NCI-H146 treated with DMSO at 0.1 percent for 48 hours (cell line): ENCODE measurements at regions not wholly inside any gene's neighbourhood (a gene's known extent, or its start where the extent isn't known, plus 50 kb on each side); places are given as distances from the start of the nearest gene placed in this dataset.
"Not testable (repeated sequence)": the region's sequence is repeated elsewhere in the genome, so short reads cannot be mapped to it uniquely, and the experiment has no call there.

Source experiments
- DNase-seq: peaks from one replicate; lab custom pipeline; 2025; ENCODE audit not compliant: unreplicated experiment; lab: John Stamatoyannopoulos, UW

DNA sequence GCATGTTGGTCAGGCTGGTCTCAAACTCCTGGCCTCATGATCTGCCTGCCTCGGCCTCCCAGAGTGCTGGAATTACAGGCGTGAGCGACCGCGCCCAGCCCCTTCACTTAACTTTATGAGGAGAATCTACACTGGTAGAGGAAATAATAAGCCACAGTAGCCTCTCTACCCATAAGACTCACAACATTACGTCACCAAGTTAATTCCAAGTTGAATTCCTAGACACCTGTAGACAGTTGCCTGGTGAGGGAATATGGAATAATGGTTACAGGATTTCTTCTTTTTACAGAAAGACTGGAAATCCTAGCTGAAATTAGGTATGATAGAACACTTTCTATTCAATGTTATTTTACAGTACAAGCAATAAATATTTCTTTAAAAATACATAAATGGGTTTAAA is 854.5 kb upstream of the EYS start:
- no peak for DNase-seq

DNA sequence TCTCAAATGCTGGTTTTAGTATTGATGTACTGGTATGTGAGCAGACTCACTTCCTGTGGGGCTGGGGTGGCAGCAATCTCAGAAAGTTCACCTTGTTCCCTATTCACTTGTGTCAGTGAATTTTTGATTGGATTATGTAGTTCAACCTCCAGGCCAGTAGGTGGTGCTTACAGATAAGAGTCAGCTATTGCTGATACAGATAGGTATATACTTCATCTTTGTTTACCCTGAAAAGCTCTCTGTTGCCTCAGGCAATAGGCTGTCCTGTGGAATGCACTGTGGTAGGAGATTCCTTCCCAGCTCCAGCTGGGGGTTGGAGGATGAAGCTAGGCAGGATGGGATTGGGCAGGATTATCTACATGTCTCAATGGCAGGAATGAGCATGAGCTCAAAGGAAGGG is 851.2 kb upstream of the EYS start:
- no peak for DNase-seq

DNA sequence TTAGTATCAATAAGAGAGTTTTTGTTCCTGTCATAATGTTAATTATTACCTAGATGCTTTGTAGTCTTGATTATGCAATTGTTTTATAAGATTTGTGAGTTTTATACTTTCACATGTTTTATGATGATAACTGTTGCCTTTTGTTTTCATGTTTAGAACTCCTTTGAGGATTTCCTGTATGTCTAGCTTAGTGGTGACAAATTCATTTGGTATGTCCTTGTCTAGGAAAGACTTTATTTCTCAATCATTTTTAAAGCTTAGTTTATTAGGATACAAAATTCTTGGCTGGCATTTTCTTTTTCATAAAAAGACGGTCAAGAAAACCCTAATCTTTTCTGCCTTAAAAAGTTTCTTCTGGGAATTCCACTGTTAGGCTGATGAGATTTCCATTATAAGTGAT is 849.9 kb upstream of the EYS start:
- DNase-seq, result no peak

DNA sequence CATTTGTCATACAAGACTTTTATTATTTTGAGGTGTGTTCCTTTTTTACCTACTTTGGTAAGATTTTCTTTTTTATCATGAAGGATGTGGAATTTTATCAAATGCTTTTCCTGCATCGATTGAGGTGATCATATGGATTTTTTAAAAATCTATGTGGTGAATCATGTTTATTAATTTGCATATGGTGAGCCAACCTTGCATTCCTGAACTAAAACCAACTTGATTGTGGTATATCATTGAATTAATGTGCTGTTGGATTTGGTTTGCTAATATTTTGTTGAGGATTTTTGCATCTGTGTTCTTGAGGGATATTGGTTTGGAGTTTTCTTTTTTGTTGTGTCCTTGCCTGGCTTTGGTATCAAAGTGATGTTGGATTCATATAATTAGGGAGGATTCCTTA is 848.1 kb upstream of the EYS start:
- no peak for DNase-seq

DNA sequence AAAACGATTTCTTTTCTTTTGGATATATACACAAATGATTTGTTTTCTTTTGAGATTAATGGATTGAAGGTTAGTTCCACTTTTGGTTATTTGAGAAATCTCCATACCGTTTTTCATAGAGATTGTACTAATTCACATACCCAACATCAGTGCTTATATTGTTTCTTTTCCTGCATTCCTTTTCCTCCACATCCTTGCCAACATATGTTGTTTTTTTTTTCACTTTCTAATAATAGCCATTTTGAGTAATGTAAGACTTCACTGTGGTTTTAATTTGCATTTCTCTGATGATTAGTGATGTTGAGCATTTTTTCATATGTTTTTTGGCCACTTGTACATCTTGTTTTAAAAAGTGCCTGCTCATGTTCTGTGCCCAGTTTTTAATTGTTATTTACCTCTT is 846.4 kb upstream of the EYS start:
- no peak for DNase-seq

DNA sequence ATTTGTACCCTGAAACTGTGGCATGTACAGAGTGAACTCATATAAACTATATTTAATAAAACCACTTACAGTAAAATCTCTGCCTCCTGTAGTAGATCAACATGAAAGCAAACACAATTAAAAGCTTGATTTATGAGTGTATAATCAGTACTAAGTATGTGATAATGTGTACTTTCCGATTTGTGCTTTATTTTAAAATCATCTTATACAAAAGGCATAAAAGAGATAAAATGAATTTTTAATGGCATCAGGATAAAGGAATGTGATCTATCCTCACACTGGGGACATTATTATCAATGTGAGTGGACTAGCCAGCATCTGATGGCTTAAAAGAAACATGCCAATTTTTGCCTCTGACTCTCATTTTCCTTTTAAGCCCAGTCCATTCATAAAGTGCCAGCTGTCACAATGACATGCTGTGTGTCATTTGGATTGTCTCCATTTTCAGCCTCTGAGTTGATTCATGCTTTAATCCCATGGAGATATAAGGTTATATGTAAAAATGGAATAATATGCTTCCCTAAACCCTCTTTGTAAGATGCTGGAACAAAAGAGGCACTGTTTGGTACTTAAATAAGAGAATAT is 831.6 kb upstream of the EYS start:
- DNase-seq, result no peak

DNA sequence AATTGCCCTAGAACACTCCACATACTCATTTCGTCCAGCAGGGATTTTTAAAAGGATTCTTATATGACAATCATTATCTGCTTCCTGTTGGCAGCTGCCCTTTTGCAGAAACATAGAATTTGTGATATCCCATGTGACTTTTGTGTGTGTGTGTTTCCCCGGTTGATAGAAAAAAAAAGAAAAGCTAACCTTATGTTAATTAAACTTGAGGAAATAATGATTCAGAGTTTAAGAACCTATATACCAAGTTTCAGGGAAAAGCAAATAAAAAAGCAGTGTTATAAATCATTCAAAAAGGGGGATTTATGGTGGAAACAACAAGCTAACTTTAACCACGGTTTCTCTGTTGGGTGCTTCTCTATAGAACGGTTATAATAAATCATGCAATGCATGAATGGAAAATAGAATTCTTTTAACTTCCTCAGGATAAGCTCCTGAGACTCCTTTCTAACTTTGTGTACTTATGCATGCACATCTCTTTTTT is 826.9 kb upstream of the EYS start:
- no peak for DNase-seq

DNA sequence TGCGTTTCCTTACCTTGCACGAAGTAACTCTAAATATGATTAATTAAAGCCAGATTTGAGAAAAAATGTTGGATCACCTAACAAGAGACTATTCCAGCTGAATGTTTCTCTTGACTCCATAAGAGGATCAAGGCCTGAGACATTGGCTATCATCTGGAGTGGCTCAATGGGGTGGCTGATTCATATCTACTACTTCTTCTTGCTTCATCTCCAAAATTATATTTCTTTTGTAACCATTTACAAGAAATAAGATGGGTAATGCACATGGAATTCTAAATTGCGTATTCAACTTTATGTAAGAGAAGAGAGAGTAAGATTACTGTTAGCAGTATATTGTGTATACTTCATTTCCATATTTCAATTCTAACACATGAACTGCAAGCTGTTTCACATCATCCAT is 819.0 kb upstream of the EYS start:
- no peak for DNase-seq

DNA sequence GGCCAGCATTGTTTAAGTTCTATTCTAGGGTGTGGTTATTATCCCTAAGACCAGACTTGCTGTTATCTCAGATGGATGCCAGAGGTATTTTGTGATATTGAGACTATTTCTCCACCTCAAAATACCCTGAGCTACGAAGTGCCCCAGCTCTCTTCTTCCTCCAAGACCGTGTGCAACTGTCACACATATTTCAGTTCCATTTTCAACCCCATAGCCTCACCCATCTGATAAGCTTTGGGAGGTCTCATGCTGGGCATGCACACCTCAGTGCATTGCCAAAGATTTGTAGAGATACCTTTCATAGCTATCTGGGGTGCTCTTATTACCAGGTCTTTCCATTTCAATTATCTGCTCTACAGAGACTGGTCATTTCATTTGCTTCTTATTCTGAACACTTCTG is 815.8 kb upstream of the EYS start:
- no peak for DNase-seq

DNA sequence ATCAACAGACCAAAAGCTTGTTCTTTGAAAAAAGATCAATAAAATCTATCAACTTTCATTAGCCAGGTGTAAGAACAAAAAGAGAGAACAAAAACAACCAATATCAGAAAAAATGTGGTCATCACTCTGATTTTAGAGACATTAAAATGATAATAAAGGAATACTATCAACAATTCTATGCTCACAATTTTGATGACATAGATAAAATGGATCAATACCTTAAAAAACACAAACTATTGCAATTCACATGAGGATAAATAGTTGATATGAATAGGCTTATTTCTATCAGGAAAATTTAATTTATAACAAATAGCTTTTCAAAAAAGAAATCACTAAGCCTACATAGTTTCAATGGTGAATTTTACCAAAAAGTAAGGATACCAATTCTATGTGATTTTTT is 809.4 kb upstream of the EYS start:
- no peak for DNase-seq

DNA sequence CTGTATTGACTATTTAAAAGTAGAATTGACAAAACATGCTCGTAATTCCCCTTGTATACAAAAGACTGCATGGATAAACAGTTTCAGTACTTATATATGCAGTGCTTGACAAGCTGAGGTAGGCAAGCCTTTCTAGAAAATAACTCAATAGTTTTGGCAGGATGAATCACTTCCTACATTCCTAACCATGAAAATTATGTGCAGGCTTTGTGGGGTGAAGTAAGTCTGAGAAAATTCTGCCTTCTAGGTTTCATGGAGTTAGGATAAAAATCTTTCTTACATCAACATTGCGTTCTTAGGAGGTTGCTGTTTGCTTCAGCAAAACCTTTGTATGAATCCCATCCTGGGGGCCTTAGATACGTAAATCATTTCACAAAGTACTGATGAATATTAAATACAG is 801.4 kb upstream of the EYS start:
- no peak for DNase-seq

DNA sequence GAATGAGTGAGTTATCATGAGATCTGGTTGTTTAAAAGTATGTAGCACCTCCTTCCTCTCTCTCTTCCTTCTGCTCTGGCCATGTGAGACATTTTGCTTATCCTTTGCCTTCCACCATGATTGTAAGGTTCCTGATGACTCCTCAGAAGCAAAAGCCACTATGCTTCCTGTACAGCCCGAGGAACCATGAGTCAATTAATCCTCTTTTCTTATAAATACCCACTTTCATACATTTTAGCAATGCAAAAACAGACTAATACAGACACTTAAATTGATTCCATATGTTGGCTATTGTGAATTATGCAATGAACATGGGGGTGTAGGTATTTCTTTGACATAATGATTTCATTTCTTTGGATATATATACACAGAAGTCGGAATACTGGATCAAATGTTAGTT is 792.8 kb upstream of the EYS start:
- no peak for DNase-seq

DNA sequence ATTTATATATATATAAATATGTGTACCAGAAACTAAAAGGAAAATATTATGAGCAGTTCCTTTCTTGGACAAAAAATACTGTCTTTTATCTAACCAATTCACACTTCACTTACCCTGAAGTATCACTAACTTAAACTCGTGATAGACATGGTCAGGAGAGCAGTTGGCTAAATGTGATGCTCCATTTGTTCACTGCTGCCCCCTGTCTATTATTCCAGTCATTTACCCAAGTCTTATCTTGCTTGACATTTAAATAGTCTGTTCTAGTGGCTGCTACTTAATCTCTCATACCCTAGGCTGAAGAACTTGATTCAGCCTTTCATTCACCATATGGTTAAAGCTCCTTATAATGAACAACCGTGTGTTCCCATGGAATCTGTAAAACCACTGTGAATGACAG is 789.6 kb upstream of the EYS start:
- no peak for DNase-seq

DNA sequence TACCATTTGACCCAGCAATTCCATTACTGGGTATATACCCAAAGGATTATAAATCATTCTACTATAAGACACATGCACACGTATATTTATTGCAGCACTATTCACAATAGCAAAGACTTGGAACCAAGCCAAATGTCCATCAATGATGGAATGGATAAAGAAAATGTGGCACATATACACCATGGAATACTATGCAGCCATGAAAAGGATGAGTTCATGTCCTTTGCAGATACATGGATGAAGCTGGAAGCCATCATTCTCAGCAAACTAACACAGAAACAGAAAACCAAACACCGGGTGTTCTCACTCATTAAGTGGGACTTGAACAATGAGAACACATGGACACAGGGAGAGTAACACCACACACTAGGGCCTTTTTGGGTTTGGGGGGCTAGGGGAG is 787.6 kb upstream of the EYS start:
- DNase-seq, result not testable (repeated sequence)

DNA sequence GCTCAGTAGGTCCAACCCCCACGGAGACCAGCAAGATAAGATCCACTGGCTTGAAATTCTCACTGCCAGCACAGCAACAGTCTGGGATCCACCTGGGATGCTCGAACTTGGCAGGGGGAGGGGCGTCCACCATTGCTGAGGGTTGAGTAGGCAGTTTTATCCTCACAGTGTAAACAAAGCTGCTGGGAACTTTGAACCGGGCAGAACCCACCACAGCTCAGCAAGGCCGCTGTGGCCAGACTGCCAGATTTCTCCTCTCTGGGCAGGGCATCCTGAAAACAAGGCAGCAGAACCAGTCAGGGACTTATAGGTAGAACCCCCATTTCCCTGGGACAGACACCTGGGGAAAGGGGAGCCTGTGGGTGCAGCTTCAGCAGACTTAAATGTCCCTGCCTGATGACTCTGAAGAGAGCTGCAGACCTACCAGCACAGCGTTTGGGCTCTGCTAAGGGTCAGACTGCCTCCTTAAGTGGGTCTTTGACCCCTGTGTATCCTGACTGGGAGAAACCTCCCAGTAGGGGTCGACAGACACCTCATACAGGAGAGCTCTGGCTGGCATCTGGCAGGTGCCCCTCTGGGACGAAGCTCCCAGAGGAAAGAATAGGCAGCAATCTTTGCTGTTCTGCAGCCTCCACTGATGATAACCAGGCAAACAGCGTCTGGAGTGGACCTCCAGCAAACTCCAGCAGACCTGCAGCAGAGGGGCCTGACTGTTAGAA is 782.4 kb upstream of the EYS start:
- DNase-seq, result no peak

DNA sequence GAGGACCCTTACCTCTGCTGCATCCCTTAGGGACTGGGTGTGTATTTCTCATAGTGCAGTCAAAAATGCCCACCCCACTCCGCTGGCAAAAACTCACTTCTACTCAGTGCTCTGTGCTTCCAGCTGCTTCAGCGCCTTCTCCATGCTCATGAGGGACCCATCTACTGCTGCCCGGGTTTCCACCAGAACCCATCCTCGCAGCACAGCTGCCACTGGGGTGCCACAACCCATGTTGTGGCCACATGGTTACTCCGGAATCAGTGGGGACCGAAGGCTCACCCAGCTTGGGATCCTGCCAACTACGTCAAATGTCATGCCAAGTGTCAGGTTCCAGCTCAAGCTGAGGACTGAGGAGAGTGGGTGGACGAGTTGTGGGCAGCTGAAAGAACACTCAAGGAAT is 774.2 kb upstream of the EYS start:
- DNase-seq, result no peak

DNA sequence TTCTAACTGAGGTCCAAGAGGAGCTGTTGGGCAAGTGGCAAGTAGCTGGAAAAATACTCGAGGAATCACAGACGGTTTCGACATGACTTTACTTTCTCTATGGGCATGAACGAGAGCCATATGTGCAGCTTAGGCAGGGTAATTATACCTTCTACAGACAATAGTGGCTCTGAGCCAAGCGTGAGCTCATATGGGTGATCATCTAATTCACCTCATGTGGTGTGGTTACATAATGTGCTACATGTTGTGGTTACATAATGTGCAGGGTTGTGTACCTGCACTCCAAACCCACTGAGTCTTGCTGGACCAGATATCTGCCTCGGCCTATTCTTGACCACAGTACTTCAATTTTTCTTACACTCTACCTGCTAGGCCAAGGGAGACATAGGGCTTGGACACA is 771.7 kb upstream of the EYS start:
- DNase-seq, result no peak

DNA sequence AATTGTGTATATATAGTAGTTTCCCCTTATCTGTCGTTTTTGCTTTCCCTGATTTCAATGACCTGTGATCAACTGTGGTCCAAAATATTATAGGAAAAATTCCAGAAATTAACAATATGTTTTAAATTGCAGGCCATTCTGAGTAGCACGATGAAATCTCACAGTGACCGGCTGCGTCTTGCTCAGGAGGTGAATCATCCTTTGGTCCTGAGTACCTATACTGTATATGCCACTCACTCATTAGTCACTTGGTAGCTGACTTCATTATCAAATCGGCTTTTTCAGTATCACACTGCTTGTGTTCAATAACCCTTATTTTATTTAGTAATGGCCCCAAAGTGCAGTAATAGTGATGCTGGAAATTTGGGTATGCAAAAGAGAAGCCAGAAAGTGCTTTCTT is 728.3 kb upstream of the EYS start:
- no peak for DNase-seq

DNA sequence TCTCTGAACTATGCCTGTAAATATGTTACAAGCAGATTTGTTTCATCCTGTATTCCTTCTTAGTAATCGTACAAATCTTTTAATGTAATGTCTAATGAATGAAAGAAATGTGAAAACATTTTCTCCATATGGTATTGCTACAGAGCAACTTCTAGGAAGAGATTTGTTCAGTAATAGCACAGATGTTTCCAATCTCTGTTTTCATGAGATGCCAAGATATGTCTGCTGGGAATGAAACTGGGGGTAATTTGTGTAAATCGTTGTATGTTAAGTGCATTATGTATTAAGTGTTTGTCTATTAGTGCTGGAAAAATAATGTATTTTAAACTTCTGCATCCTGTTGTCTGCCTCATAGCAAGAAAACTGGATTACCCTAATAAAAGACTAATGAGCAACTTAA is 722.2 kb upstream of the EYS start:
- no peak for DNase-seq

DNA sequence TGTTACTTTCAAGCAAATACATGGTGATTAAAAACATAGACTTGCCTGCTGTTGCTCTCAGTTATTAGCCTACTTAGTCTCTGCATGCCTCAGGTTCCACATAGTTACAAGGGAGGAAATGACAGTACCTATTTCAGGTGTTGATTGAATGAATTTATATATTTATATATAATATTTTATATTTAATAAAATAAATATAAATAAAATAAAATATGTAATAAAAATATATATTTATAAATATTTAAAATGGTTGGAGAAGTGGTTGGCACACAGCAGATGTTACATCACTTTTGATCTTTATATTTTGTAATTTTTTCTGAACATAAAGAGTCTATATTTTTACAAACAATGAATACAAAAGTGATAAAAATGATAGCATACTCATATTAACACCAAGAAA is 716.0 kb upstream of the EYS start:
- DNase-seq, result no peak

DNA sequence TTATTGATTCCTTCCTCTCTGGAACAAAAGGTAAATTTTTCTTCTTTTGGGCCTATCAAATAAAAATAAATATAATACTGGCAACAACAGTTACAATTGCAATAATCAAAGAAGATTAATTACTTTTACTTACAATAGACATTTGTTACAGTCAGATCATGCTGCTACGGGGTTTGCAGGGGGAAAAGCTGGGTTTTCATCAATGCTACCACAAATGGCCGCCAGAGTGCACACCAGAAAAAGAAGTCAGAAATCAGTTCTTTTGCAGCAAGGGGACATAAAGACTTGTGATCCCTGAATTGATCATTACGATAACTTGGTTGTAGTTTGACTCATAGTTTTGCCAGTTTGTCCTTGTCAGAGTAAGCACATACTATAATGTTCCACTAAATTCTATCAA is 714.5 kb upstream of the EYS start:
- no peak for DNase-seq

DNA sequence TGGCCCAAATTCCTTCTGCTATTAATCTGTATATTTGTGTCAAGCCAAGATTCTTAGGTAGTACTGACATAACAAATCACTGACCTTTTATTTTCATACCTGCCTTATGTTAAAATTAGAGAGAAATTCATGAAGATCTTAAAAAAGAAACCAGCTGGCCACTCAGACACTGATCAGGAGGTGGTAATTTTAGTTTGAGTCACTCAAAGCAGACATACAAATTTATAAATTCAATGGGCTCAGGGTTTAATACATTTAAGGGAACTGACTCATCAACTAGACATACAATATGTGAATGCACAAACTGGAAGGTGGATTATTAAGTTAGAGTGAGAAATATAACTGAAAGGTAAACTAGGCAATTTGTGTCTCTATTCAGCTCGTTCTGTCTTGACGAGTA is 711.9 kb upstream of the EYS start:
- DNase-seq, result no peak

DNA sequence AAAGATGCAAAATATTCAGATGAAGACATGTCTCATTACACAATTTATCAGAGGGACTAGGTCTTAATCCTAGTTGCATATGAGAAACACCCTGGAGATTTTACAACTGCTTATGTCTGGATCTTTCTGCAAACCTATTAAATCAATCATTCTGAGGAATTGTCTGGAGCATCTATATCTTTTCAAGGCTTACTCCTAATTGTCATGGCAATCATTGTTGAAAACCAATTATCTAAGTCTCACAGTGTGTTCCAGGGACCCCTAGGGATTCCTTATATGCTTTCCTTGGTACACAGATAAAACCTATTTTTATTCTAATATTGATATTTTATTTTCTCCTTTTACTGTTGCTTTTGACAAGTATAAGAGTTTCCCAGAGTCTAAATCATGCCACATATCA is 696.9 kb upstream of the EYS start:
- DNase-seq, result no peak
